ENCODE measurements at regions not wholly inside any gene's neighbourhood (a gene's known extent, or its start where the extent isn't known, plus 50 kb on each side); places are given as distances from the start of the nearest gene placed in this dataset.

- 60% methylated on average over 1 of the region's 5 CpGs for WGBS (ENCODE audit: insufficient coverage)
- H3K4me3 ChIP-seq (ENCODE audit: low read length) = no peak overlapping the region
- no peaks in the 10 kb centered on the region for H3K27me3 ChIP-seq (ENCODE audit: control insufficient read depth, insufficient read depth, low read length)
- no peak for DNase-seq
- peaks cover 2% of the 10 kb centered on the region for H3K4me1 ChIP-seq (ENCODE audit: control insufficient read depth, insufficient read depth, low read length)
- no peaks in the 10 kb centered on the region for H3K9me3 ChIP-seq (replicated peaks; ENCODE audit: control insufficient read depth, low read depth, low read length)
- no peak overlapping the region for H3K27ac ChIP-seq (ENCODE audit: low read length)
- no peaks in the 10 kb centered on the region for H3K36me3 ChIP-seq (ENCODE audit: control insufficient read depth, insufficient read depth, low read length)
Observed at GRCh38 chr6:117191009-117191408, 74.3 kb upstream of the VGLL2 start.

GRCh38 chr6:117191448-117191847 lies 73.9 kb upstream of the VGLL2 start:
- H3K4me3 ChIP-seq (ENCODE audit: low read length) = no peak overlapping the region
- H3K27ac ChIP-seq (ENCODE audit: low read length) = no peak overlapping the region
- H3K36me3 ChIP-seq (ENCODE audit: control insufficient read depth, insufficient read depth, low read length) = no peaks in the 10 kb centered on the region
- peaks cover 2% of the 10 kb centered on the region for H3K4me1 ChIP-seq (ENCODE audit: control insufficient read depth, insufficient read depth, low read length)
- H3K9me3 ChIP-seq (replicated peaks; ENCODE audit: control insufficient read depth, low read depth, low read length) = no peaks in the 10 kb centered on the region
- 83% methylated on average over 1 of the region's 1 CpG for WGBS (ENCODE audit: insufficient coverage)
- no peaks in the 10 kb centered on the region for H3K27me3 ChIP-seq (ENCODE audit: control insufficient read depth, insufficient read depth, low read length)
- no peak for DNase-seq

- DNase-seq = peak; percentile 54
- Histone ChIP-seq H3K4me1 (ENCODE audit: control insufficient read depth, insufficient read depth, low read length) (peaks cover 9% of the 10 kb centered on the region), H3K9me3 (replicated peaks; ENCODE audit: control insufficient read depth, low read depth, low read length) (no peaks in the 10 kb centered on the region), H3K27ac (ENCODE audit: low read length) (peak overlapping the region; percentile 75), H3K36me3 (ENCODE audit: control insufficient read depth, insufficient read depth, low read length) (no peaks in the 10 kb centered on the region), H3K4me3 (ENCODE audit: low read length) (no peak overlapping the region), H3K27me3 (ENCODE audit: control insufficient read depth, insufficient read depth, low read length) (no peaks in the 10 kb centered on the region)
- WGBS (ENCODE audit: insufficient coverage) = no CpG with 5 or more reads among the region's 2 CpGs
Observed at GRCh38 chr6:117194271-117194670, 71.1 kb upstream of the VGLL2 start.

GRCh38 chr6:117194978-117195377 lies 70.4 kb upstream of the VGLL2 start:
- peak; percentile 78 for DNase-seq
- Histone ChIP-seq H3K27ac (ENCODE audit: low read length) (peak overlapping the region; percentile 75), H3K9me3 (replicated peaks; ENCODE audit: control insufficient read depth, low read depth, low read length) (no peaks in the 10 kb centered on the region), H3K27me3 (ENCODE audit: control insufficient read depth, insufficient read depth, low read length) (no peaks in the 10 kb centered on the region), H3K4me1 (ENCODE audit: control insufficient read depth, insufficient read depth, low read length) (peaks cover 9% of the 10 kb centered on the region), H3K36me3 (ENCODE audit: control insufficient read depth, insufficient read depth, low read length) (no peaks in the 10 kb centered on the region), H3K4me3 (ENCODE audit: low read length) (no peak overlapping the region)
- 40% methylated on average over 1 of the region's 4 CpGs for WGBS (ENCODE audit: insufficient coverage)

- Histone ChIP-seq H3K36me3 (ENCODE audit: control insufficient read depth, insufficient read depth, low read length) (no peaks in the 10 kb centered on the region), H3K9me3 (replicated peaks; ENCODE audit: control insufficient read depth, low read depth, low read length) (no peaks in the 10 kb centered on the region), H3K27me3 (ENCODE audit: control insufficient read depth, insufficient read depth, low read length) (no peaks in the 10 kb centered on the region), H3K4me3 (ENCODE audit: low read length) (no peak overlapping the region), H3K27ac (ENCODE audit: low read length) (peak overlapping the region; percentile 17), H3K4me1 (ENCODE audit: control insufficient read depth, insufficient read depth, low read length) (peaks cover 9% of the 10 kb centered on the region)
- WGBS (ENCODE audit: insufficient coverage) = 69% methylated on average over 3 of the region's 3 CpGs
- no peak for DNase-seq
Observed at GRCh38 chr6:117195728-117196127, 69.6 kb upstream of the VGLL2 start.

GRCh38 chr6:117200067-117200466 lies 65.3 kb upstream of the VGLL2 start:
- no peak overlapping the region for H3K4me3 ChIP-seq (ENCODE audit: low read length)
- WGBS (ENCODE audit: insufficient coverage) = no CpG with 5 or more reads among the region's 2 CpGs
- peak; percentile 72 for DNase-seq

GRCh38 chr6:117204903-117205302 lies 60.5 kb upstream of the VGLL2 start:
- Histone ChIP-seq H3K27ac (ENCODE audit: low read length) (no peak overlapping the region), H3K9me3 (replicated peaks; ENCODE audit: control insufficient read depth, low read depth, low read length) (no peaks in the 10 kb centered on the region), H3K4me1 (ENCODE audit: control insufficient read depth, insufficient read depth, low read length) (peaks cover 9% of the 10 kb centered on the region), H3K36me3 (ENCODE audit: control insufficient read depth, insufficient read depth, low read length) (no peaks in the 10 kb centered on the region), H3K4me3 (ENCODE audit: low read length) (no peak overlapping the region), H3K27me3 (ENCODE audit: control insufficient read depth, insufficient read depth, low read length) (no peaks in the 10 kb centered on the region)
- no CpG with 5 or more reads among the region's 1 CpG for WGBS (ENCODE audit: insufficient coverage)
- DNase-seq = no peak

More at GRCh38 chr6:117200067-117200466, 65.3 kb upstream of the VGLL2 start:
- H3K9me3 ChIP-seq (replicated peaks; ENCODE audit: control insufficient read depth, low read depth, low read length) = no peaks in the 10 kb centered on the region
- H3K27ac ChIP-seq (ENCODE audit: low read length) = no peak overlapping the region
- H3K36me3 ChIP-seq (ENCODE audit: control insufficient read depth, insufficient read depth, low read length) = no peaks in the 10 kb centered on the region
- peaks cover 13% of the 10 kb centered on the region for H3K4me1 ChIP-seq (ENCODE audit: control insufficient read depth, insufficient read depth, low read length)
- no peaks in the 10 kb centered on the region for H3K27me3 ChIP-seq (ENCODE audit: control insufficient read depth, insufficient read depth, low read length)

- no peak for DNase-seq
- H3K4me1 ChIP-seq (ENCODE audit: control insufficient read depth, insufficient read depth, low read length) = peaks cover 9% of the 10 kb centered on the region
Observed at GRCh38 chr6:117205876-117206275, 59.5 kb upstream of the VGLL2 start.

GRCh38 chr6:117206522-117206921 lies 58.8 kb upstream of the VGLL2 start:
- DNase-seq = no peak
- no peaks in the 10 kb centered on the region for H3K9me3 ChIP-seq (replicated peaks; ENCODE audit: control insufficient read depth, low read depth, low read length)
- no peaks in the 10 kb centered on the region for H3K36me3 ChIP-seq (ENCODE audit: control insufficient read depth, insufficient read depth, low read length)
- peaks cover 9% of the 10 kb centered on the region for H3K4me1 ChIP-seq (ENCODE audit: control insufficient read depth, insufficient read depth, low read length)
- no CpG with 5 or more reads among the region's 1 CpG for WGBS (ENCODE audit: insufficient coverage)
- H3K4me3 ChIP-seq (ENCODE audit: low read length) = no peak overlapping the region
- H3K27me3 ChIP-seq (ENCODE audit: control insufficient read depth, insufficient read depth, low read length) = no peaks in the 10 kb centered on the region
- H3K27ac ChIP-seq (ENCODE audit: low read length) = no peak overlapping the region

More at GRCh38 chr6:117205876-117206275, 59.5 kb upstream of the VGLL2 start:
- Histone ChIP-seq H3K4me3 (ENCODE audit: low read length) (no peak overlapping the region), H3K27me3 (ENCODE audit: control insufficient read depth, insufficient read depth, low read length) (no peaks in the 10 kb centered on the region), H3K36me3 (ENCODE audit: control insufficient read depth, insufficient read depth, low read length) (no peaks in the 10 kb centered on the region), H3K9me3 (replicated peaks; ENCODE audit: control insufficient read depth, low read depth, low read length) (no peaks in the 10 kb centered on the region), H3K27ac (ENCODE audit: low read length) (no peak overlapping the region)
- WGBS (ENCODE audit: insufficient coverage) = no CpG with 5 or more reads among the region's 4 CpGs

- DNase-seq = peak; percentile 80
- H3K9me3 ChIP-seq (replicated peaks; ENCODE audit: control insufficient read depth, low read depth, low read length) = no peaks in the 10 kb centered on the region
Observed at GRCh38 chr6:117206944-117207687, 58.2 kb upstream of the VGLL2 start.

More at GRCh38 chr6:117206944-117207687, 58.2 kb upstream of the VGLL2 start:
- H3K4me1 ChIP-seq (ENCODE audit: control insufficient read depth, insufficient read depth, low read length) = peaks cover 9% of the 10 kb centered on the region
- H3K27ac ChIP-seq (ENCODE audit: low read length) = peak overlapping the region; percentile 45
- WGBS (ENCODE audit: insufficient coverage) = 44% methylated on average over 7 of the region's 8 CpGs
- H3K27me3 ChIP-seq (ENCODE audit: control insufficient read depth, insufficient read depth, low read length) = no peaks in the 10 kb centered on the region
- no peak overlapping the region for H3K4me3 ChIP-seq (ENCODE audit: low read length)
- no peaks in the 10 kb centered on the region for H3K36me3 ChIP-seq (ENCODE audit: control insufficient read depth, insufficient read depth, low read length)
